ENCODE measurements at regions not wholly inside any gene's neighbourhood (a gene's known extent, or its start where the extent isn't known, plus 50 kb on each side); places are given as distances from the start of the nearest gene placed in this dataset.

GRCh38 chr13:109332506-109333499 lies 453.6 kb downstream of the IRS2 start:
- no peak for DNase-seq
- H3K27me3 ChIP-seq (replicated peaks in 1 of 7): peaks cover 0 to 5% (median 0%) of the 10 kb centered on the region in 7 donors
- 78 to 90% (median 84%) methylated on average over 26 of the region's 26 CpGs for WGBS, 5 donors
- H3K9me3 ChIP-seq: no peaks in the 10 kb centered on the region
- intact Hi-C loops (cut with DNase I; ENCODE audit: low total_unique reads): no loop called here
- no peaks in the 10 kb centered on the region for H3K4me1 ChIP-seq
- no peaks in the 10 kb centered on the region for H3K36me3 ChIP-seq
- H3K4me3 ChIP-seq: no peak overlapping the region
- TF ChIP-seq CTCF (IDR thresholded peaks at IDR 0.05 in 8 of 11, conservative IDR thresholded peaks at IDR 0.05 in 3 of 11): no peak
- no peak overlapping the region for H3K27ac ChIP-seq

- Histone ChIP-seq H3K27ac (no peak overlapping the region), H3K36me3 (no peaks in the 10 kb centered on the region), H3K4me1 (no peaks in the 10 kb centered on the region), H3K27me3 (replicated peaks in 1 of 7) (peaks cover 0 to 5% (median 0%) of the 10 kb centered on the region in 7 donors), H3K4me3 (no peak overlapping the region), H3K9me3 (no peaks in the 10 kb centered on the region)
- no peak for DNase-seq
- no peak for TF ChIP-seq POLR2A (IDR thresholded peaks at IDR 0.05)
- TF ChIP-seq POLR2AphosphoS5 (IDR thresholded peaks at IDR 0.05): no peak
- no peak for TF ChIP-seq CTCF (IDR thresholded peaks at IDR 0.05 in 8 of 11, conservative IDR thresholded peaks at IDR 0.05 in 3 of 11)
- intact Hi-C loops (cut with DNase I; ENCODE audit: low total_unique reads): no loop called here
- 38 to 43% (median 39%) methylated on average over 11 of the region's 11 CpGs for WGBS, 5 donors
These were observed 454.5 kb downstream of the IRS2 start for GRCh38 chr13:109331898-109332297.

- DNase-seq: no peak
- peaks cover 0 to 5% (median 0%) of the 10 kb centered on the region in 7 donors for H3K27me3 ChIP-seq (replicated peaks in 1 of 7)
- H3K27ac ChIP-seq: no peak overlapping the region
- 80 to 94% (median 82%) methylated on average over 2 of the region's 2 CpGs for WGBS, 5 donors
- H3K9me3 ChIP-seq: no peaks in the 10 kb centered on the region
- no peak overlapping the region for H3K4me3 ChIP-seq
- no peak for TF ChIP-seq CTCF (IDR thresholded peaks at IDR 0.05 in 8 of 11, conservative IDR thresholded peaks at IDR 0.05 in 3 of 11)
- no peak for TF ChIP-seq POLR2A (IDR thresholded peaks at IDR 0.05)
- no peak for TF ChIP-seq POLR2AphosphoS5 (IDR thresholded peaks at IDR 0.05)
- intact Hi-C loops (cut with DNase I; ENCODE audit: low total_unique reads): no loop called here
- H3K36me3 ChIP-seq: no peaks in the 10 kb centered on the region
- H3K4me1 ChIP-seq: no peaks in the 10 kb centered on the region
These were observed 455.4 kb downstream of the IRS2 start for GRCh38 chr13:109331011-109331433.

- TF ChIP-seq POLR2AphosphoS5 (IDR thresholded peaks at IDR 0.05) (no peak), POLR2A (IDR thresholded peaks at IDR 0.05) (no peak), CTCF (IDR thresholded peaks at IDR 0.05 in 8 of 11, conservative IDR thresholded peaks at IDR 0.05 in 3 of 11) (no peak)
These were observed 456.3 kb downstream of the IRS2 start for GRCh38 chr13:109330123-109330522.

More at GRCh38 chr13:109330123-109330522, 456.3 kb downstream of the IRS2 start:
- no peak overlapping the region for H3K4me3 ChIP-seq
- no peaks in the 10 kb centered on the region for H3K4me1 ChIP-seq
- DNase-seq: no peak
- intact Hi-C loops (cut with DNase I; ENCODE audit: low total_unique reads): no loop called here
- H3K27me3 ChIP-seq (replicated peaks in 1 of 7): peaks cover 0 to 5% (median 0%) of the 10 kb centered on the region in 7 donors
- H3K9me3 ChIP-seq: no peaks in the 10 kb centered on the region
- no peak overlapping the region for H3K27ac ChIP-seq
- H3K36me3 ChIP-seq: no peaks in the 10 kb centered on the region
- 46 to 63% (median 61%) methylated on average over 4 of the region's 4 CpGs for WGBS, 5 donors

Measured in spleen (tissue), 11 donors.